ENCODE measurements at regions not wholly inside any gene's neighbourhood (a gene's known extent, or its start where the extent isn't known, plus 50 kb on each side); places are given as distances from the start of the nearest gene placed in this dataset.

DNA sequence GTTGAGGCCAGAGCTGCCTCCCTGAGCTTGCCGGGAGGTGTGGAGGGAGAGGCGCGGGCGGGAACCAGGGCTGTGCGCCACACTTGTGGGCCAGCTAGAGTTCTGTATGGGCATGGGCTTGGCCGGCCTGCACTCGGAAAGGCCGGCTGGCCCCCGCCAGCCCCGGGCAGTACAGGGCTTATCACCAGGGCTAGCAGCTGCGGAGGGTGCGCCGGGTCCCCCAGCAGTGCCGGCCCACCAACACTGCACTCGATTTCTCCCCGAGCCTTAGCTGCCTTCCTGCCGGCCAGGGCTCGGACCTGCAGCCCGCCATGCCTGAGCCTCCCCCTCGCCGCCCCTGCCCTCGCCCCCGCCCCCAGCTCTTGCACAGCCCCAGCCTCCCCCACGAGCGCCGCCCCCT is 472.7 kb downstream of the TFAP2A start:
- no peak for DNase-seq (ENCODE audit: low read depth)

DNA sequence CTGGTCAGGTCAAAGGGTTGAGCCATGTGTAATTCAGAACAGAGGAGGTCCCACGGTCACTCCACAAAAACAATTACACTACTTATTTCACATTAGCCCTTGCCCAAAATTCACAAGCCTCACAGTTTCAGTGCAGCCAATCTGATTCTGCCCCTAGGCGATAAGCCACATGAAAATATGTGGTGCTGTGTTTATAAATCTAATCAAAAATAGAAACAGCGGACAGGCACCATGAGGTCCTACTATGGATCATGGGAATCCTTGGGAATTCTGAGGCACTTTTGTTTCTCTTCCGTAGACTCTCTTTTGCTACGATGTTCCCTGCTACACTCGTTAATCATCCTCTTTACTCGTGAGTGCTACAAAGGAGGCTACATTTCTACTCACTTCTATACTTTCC is 476.1 kb downstream of the TFAP2A start:
- no peak for DNase-seq (ENCODE audit: low read depth)

DNA sequence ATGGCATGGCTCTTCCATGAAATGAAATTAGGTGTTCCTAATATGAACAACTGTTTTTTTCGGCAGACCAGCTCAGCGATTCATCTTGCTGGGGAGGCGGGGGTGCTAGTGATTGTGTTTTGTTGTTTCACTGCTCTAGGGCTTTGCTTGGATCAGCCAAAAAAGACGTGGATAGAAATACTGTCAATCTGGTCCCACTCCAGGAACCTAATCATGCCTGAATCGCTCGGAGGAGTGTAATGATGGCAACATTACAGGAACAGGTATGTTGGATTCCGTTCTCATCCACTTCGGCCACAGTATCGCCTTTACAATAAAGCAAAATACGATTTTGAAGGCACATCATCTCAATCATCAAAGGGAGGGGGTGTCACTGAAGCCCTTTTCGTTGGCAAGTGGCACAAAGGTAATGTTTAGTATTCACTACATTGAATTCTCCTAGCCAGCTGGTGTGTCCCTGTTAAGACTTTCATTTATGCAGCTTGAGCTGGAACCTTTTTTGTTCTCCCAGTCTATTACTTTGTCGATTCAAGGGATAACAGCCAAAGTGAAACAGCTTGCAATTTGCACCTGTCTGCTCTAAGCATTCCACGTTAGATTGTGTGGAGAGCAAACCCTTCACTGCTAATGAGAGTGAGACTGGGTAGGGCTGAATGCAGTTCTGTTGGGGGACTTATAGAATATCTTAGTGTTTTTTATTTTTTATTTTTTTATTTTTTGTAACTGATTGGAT is 477.7 kb downstream of the TFAP2A start:
- no peak for DNase-seq (ENCODE audit: low read depth)

DNA sequence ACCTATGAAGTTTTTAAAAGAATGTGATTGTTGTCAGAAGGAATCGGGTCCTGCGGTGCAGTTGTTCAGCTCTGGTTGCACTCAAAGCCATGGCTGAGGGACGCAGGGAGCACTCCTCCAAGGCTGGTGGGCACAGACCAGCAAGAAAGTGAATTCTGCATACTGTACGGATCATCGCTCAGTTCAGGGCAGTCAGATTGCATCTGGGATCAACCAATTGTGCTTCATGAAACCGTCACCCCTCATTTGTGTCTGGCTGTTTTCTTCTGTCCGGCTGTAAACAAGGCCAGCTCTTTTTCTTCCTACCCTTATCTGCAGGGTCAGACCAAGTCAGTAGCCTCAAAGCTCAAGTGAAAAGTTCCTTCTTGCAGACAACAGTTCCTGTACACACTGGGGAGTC is 478.3 kb downstream of the TFAP2A start:
- DNase-seq (ENCODE audit: low read depth), result no peak

DNA sequence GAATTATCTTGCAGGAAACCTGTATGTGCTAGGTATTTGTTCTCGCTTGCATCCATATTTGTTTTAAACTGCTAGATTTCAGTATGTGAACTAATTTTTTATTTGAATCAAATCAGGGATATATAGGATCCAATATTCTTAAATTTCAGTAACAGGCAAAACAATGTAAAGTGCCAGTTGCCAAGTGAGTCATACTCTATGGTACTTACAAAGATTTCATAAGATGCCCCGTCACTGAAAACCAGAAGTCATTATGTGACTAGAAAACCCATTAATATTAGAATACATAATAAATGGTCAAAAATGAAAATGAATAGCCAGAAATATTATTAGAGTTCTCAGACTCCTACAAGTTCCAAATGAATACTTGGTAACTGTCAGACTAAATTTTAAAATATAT is 481.2 kb downstream of the TFAP2A start:
- peak; percentile 2 for DNase-seq (ENCODE audit: low read depth)

DNA sequence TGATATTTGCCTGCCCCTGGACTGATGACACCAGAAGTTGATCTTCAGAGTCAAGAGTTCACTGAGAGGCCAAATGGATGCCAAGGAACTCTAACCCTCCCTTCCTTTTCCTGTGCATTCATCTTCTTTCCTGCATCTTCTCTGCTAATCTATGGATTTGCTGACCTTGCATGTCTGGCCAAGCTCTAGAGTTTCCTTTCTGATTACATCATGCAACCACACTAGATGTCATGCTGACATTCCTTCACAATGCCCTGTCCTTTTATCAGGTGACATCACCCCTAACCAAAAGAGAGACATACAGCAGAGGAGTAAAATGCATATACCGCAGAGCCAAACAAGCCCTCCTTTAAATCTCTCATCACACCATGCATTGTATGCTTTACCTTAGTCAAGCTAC is 487.6 kb downstream of the TFAP2A start:
- DNase-seq (ENCODE audit: low read depth), result no peak

DNA sequence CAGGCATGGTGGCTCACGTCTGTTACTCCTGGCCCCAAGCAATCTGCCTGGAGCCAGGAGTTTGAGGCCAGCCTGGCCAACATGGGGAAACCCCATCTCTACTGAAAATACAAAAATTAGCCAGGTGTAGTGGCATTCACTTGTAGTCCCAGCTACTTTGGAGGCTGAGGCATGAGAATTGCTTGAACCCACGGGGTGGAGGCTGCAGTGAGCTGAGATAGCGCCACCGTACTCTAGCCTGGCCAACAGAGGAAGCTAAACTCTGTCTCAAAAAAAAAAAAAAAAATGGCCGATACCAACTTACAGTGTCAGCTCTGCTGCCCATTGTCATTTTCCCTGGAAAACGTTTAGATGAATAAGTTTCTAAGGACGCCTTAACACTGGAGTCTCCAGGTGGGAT is 489.9 kb downstream of the TFAP2A start:
- DNase-seq (ENCODE audit: low read depth), result no peak

DNA sequence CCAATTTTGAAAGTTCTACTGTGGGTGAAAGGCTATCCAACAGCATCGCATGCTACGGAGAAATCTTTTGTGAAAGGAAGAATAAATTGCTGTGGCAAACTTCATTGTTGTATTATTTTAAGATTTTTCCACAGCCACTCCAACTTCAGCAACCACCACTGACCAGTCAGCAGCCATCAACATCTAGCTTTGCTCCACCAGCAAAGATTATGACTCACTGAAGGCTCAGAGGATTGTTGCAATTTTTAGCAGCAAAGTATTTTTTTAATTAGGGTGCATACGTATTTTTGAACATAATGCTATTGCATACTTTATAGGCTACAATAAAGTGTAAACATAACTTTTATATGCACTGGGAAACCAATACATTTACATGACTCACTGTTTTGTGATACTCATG is 493.5 kb downstream of the TFAP2A start:
- DNase-seq (ENCODE audit: low read depth), result no peak

DNA sequence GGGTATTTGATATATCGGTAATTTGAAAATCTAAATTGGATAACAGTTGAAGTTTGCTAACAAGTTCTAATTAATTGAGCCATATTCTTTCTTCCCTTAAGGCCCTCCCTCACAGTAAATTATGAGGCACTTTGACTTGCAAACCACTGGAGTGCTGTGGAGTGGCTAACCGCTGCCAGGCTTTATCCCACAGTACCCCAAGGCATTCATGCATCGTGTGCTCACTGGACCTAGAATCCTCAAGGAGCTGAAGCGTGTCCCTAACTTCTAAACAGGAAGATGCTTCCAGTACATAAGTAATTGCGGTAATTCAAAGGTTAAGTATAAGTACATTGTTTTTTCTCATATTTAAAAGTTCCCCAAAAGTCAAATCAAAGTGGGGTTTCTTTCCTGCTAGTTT is 499.9 kb downstream of the TFAP2A start:
- DNase-seq (ENCODE audit: low read depth), result no peak

DNA sequence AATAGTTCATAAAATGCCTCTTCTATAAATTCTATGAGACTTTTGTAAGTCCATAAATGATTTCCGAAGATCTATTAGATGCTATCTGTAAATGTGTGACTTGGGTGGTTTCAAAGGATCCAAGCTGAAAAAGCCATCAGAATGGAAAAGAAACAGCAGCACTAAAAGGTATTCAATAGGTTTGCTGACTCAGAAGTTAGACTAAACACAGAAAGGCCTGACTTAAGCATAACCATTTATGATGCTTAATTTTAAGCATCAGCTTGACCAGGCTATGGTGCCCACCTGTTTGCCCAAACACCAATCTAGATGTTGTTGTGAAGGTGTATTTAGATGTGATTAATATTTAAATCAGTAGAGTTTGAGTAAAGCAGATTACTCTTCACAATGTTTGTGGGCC is 513.5 kb downstream of the TFAP2A start:
- no peak for DNase-seq (ENCODE audit: low read depth)

DNA sequence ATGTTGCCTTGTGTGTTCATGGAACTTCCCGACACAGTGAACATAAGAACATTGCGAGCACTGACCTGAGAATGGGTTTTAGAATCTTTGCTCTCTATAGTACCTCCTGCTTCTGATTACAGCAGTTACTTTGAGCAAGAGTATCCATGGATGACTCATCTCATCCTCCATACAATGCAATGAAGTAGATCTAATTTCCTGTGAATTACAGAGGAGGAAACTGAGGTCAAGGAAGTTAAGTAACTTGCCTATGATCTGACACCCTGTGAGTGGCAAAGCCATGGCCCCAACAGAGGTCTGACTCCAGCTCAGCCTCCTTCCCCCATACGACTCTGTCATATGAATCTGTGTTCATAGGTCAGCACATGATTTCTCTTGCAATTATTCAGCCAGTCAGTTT is 518.1 kb downstream of the TFAP2A start:
- peak; percentile 1 for DNase-seq (ENCODE audit: low read depth)

DNA sequence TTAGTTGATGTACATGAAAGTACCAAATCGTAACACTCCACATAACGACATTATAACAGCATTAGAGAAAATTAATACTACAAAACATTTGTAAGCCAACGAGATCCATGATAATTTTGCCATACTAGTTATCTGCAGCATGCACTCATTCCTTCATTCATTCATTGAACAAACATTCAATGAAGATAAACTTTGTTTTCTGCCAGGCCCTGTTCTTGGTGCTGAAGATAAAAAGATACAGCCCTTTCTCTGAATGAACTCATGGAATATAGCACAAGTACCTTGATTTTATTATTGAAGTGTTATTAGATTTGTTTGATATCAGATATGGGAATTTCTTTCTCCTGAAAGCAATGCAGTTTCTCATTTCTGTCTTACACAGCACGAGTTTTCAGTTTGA is 524.0 kb downstream of the TFAP2A start:
- DNase-seq (ENCODE audit: low read depth), result no peak

DNA sequence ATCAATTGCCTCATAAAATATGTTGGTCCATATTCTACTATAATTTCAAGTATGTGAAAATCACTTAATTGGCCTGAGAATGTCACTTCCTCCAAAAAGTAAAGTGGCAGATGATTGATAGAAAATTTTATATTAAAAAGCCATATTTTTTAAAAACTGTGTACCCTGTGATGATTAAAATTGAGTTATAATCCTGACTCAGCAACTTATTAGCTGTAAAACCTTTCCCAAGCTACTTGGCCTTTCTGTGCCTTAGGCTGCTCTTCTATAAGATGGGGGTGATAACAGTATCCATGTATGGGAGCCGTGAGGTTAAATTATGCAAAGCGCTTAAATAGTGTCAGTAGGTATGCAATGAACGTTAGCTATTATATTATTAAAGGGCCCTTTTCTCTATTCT is 524.4 kb downstream of the TFAP2A start:
- no peak for DNase-seq (ENCODE audit: low read depth)

DNA sequence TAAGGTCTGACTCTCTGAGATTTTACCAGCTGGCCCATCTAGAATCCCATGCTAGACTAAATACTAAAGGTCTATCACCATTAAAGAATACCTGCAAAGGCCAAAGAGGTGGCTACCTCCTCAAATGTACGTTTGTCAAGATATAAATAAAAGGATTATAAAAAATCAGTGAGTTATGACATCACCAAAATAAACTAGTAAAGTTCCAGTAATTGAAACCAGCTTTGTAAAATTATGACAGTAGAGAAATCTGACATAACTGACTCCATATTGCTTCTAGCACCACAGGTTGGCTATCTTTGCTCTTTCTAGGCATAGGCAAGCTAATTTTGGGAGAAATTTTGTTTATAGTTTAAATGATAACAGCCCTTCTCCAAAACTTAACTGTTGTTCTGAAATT is 536.3 kb downstream of the TFAP2A start:
- DNase-seq (ENCODE audit: low read depth), result no peak

DNA sequence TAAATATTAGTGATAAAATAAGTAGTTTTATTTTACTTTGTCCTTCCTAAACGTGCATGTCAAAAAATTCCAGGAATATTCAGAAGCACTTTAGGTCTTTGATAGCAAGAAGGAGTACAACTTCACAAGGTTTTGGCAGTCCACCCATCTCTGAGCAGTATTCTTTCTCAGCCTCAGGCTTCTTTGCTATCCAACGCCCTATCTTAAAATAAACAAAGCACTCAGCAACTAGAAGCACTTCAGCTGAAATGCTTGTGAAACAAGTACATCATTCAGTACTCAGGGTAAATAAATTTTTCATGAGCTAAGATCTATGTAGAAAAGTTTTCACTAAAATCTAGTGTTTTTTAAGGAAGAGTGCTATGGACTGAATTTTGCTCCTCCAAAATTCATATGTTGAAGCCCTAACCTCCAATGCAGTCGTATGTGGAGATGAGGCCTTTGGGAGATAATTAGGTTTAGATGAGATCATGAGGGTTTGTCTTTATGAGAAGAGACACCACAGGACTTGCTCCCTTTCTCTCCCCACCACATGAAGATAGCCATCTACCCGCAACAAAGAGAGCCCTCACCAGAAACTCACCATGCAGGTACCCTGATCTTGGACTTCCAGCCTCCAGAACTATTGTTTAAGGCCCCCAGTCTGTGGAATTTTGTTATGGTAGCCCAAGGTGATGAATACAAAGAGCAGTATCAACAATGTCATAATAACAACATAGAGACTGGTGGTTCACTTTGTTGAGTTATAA is 539.1 kb downstream of the TFAP2A start:
- no peak for DNase-seq (ENCODE audit: low read depth)

DNA sequence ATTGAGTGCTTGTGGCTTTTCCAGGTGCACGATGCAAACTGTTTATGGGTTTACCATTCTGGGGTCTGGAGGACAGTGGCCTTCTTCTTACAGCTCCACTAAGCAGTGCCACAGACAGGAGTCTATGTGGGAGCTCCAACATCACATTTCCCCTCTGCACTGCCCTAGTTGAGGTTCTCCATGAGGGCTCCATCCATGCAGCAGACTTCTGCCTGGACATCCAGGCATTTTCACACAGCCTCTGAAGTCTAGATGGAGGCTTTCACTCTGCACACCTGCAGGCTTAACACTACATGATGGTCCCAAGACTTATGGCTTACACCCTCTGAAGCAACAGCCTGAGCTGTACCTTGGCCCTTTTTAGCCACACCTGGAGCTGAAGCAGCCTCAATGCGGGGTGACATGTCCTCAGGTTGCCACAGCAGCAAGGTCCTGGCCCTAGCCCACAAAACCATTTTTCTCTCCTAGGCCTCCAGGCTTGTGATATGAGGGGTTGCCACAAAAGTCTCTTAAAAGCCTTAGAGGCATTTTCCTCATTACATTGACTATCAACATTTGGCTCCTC is 552.2 kb downstream of the TFAP2A start:
- DNase-seq (ENCODE audit: low read depth), result no peak

DNA sequence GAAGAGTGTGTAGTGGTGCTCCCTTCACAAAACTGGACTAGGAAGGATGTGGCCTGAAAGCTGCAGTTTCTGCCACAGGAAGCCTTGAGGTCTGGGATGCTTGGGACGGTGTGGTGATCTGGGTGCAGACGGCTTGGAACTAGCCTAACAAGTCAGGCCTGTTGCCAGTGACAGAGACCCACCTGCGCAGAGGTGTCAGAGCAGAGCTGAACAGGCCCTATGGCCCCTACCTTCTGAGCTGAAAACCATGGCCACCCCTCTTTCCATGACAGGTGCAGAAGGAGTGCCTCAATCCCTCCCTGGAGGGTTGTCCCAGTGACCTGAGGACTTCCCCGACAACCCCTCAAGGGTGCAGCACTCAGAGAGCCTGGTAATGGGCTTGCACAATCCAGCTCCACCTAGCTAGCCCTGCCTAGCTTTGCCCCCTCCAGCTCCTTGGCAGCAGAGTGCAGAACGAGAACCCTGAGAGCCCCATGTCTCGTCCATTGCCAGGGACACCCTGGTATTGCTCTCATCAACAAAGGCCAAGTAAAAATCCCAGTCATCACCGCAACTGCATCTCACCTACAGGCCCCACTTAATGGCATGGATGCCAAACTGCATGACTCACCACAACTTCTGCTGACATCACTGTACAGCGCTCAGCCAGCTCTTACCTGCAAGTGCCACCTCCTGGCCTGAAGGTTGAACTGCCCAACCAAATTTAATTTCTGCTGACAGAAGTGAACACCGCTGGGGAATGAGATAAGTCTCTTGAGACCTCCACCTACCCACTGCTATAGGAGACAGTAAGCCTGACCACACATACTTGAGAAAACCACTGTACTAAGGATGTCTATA is 563.1 kb downstream of the TFAP2A start:
- DNase-seq (ENCODE audit: low read depth), result peak; percentile 18

DNA sequence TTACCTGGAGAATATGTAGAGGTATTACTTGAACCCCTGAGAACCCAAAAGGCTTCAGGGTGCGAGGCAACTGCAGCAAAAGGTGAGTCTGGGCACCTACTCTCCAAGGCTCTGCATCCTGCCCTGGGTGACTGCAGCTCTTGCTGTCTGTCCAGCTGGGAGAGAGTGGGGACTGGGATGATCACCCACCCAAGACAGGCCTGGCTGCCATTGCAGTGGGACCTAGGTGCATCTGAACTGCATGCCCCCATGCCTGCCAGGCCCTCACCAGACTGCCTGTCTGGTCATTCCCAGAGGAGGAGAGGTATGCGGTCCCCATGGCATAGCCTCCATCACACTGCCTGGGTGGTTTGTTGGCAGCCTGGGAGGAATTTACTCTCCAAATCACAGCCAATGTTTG is 563.9 kb downstream of the TFAP2A start:
- DNase-seq (ENCODE audit: low read depth), result no peak

DNA sequence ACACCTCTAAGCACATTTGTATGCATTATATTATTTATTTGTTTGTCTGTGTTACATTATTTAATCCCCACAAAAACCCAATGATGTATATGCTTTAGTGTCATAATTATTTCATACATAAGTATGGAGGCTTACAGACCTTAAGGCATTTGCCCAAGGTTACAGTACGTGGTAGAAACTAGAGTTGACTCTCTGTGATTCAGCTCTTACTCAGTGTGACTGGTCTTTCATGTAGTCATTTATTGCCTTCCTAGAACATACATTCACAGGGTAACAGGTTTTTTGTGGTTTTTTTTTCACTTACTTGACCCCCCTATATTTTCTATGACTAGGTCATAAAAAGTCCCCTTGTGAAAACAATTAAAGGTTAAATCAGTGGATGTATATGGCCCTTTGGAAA is 566.8 kb downstream of the TFAP2A start:
- no peak for DNase-seq (ENCODE audit: low read depth)

DNA sequence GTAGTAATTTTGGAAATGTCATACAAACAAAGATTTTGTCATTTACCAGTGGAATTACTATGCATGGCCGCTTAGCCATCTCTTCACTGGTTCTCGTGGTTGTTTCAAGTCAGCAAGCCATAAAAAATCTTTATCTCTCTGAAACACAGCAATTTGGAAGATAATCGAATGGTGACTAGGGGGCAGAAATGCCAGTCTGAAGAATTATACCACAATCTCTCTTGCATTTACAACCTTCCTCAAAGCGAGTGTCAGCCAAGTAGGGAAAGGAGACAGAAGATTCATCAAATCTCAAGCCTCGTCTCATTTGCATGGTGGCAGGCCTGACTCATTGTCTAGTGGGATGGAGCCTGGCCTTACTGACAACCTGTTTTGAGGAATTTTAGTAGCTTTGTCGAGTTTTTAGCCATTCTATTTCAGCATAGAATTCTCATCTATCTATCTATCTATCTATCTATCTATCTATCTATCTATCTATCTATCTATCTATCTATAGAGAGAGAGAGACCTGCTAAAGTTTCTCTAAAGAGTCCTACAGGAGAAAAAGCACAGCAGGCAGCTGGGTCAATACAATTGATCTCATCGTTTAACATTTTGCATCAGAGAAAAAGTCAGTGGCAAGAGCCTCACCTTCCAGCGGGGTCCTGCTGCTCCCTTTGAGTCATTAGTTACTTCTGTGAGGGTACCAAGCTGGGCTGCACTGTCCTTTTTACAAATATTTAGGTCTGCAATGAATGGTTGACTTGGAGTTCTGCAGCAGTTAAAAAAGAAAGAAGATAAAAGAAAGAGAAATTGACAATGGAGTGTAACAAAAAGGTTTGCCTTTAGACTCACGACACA is 572.8 kb downstream of the TFAP2A start:
- DNase-seq (ENCODE audit: low read depth), result no peak

DNA sequence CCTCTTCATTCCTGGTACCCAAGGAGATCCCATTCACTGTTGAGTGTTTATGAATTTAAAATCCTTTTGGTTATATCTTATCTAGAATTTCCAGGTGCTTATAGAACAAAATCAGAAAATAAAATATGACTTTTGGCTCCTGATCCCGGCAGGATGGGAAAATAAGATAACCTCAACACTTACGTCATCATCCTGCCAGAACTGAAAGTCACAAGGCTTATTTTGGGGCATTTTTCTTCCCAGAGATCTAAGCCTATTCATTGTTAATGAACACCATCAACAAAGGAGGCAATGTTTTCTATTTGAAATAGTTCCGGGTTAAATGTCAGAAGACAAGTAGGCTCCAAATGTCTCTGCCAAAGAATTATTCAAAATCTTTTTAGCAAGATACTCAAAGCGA is 580.6 kb downstream of the TFAP2A start:
- no peak for DNase-seq (ENCODE audit: low read depth)

DNA sequence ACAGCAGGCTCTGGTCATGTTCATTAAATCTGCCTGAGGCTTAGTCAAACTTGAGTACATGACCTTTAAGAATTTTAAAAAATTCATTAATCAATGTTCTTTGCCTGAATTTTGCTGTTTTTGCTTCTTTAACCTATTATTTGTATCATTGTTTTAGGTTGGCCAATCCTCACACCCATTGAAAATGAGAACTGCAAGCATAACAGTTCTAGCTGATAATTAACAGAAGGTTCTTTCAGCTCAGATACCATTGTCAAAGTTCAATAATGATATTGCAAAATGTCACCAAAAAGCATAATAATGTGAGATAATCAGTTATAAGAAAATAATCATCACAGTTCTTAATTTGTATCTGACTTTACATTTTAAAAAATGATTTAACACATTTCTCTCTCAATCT is 583.1 kb downstream of the TFAP2A start:
- DNase-seq (ENCODE audit: low read depth), result no peak

Data from iris pigment epithelial cell (primary cell).